KG1 (cell line): ENCODE measurements at regions not wholly inside any gene's neighbourhood (a gene's known extent, or its start where the extent isn't known, plus 50 kb on each side); places are given as distances from the start of the nearest gene placed in this dataset.
"Not testable (repeated sequence)": the region's sequence is repeated elsewhere in the genome, so short reads cannot be mapped to it uniquely, and the experiment has no call there.

Experiments used
- DNase-seq: peaks from one replicate; lab custom pipeline; 2025; lab: John Stamatoyannopoulos, UW

DNA sequence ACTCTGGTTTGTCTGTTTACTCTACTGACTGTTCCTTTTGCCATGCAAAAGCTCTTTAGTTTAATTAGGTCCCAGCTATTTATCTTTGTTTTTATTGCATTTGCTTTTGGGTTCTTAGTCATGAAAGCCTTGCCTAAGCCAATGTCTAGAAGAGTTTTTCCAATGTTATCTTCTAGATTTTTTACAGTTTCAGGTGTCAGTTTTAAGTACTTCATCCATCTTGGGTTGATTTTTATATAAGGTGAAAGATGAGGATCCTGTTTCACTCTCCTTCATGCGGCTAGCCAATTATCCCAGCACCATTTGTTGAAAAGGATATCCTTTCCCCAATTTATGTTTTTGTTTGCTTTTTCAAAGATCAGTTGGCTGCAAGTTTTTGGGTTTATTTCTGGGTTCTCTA lies 1100.5 kb upstream of the ALCAM start:
- DNase-seq = not testable (repeated sequence)

DNA sequence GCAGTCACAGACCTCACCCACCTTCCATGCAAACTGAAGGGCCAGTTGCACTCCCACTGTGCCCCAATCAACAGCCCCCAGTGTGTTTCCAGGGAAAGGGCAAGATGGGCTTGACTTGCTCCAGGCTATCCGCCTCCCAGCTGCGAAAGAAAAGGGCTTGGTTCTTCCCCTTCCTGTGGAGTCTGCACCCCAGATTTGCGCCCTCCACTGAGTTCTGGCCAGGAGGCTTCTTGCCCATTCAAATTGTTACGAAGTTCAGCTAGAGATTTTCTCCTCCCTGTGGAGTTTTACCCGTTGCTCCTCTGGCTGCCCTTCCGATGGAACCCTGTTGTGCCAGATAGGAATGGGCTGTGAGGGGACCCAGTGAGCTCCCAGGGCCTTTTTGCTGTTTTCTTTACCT lies 1096.9 kb upstream of the ALCAM start:
- DNase-seq = no peak

DNA sequence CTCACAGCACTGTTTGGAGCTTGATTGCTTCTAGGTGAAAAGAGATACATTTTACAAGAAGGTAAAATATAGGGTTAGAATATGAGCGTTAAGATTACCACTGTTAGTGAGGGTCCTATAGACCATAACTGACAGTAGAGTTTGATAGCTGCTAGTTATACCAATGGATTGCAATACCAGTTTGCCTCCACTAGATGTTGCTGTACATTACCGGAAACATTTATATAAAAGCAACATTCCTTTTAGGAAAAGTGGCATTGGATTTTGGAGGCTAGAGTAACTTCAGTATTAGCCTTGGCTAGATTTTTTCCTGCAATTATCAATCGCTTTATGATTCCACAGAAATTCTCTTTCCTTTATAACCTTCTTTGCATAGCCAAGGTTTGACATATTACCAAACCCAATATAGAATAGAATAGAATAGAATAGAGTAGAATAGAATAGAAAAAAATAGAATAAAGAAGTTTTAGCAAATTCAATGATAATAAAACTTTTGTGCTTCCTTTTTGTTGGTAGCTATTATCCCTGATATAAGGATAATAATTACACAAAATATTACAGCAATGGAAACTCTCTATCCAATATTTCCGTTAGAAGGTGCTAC lies 1093.6 kb upstream of the ALCAM start:
- DNase-seq = no peak

DNA sequence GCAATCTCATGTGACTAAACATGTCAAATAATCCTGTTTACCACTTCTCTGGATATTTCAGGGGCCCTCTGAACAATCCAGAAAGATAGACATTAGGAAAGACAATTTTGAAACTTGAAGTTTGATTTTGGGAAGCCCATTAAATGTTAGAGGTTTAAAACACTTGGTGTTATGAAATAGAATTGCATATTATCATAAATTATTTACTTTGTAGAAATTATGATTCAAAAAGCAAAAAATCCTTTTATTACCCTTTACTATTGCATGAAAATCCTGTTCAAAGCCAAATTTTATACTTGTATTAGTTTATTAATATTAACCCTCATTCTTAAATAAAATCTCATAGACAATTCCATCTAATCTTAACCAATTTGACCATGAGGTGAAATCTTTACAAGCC lies 1091.5 kb upstream of the ALCAM start:
- DNase-seq = no peak

- no peak for DNase-seq
These were observed 1087.1 kb upstream of the ALCAM start for GRCh38 chr3:104279617-104280016.

DNA sequence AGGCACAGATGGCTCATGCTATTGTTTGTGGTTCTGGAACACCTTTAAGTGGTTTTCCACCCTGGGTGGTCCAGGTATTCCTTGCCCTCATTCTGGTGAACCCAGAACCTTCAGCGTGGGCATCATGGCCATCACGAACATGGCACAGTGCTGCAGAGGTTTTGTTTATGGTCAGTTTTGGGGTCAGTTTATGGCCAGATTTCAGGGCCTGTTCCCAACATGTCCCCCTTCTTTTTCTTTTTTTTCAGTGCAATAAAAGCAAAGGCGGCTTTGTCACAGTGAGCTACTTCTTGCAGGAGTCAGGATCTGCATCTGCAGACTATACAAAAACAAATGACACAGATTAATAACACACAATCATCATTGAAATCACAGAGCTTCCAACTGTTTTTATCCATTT lies 1085.0 kb upstream of the ALCAM start:
- no peak for DNase-seq

DNA sequence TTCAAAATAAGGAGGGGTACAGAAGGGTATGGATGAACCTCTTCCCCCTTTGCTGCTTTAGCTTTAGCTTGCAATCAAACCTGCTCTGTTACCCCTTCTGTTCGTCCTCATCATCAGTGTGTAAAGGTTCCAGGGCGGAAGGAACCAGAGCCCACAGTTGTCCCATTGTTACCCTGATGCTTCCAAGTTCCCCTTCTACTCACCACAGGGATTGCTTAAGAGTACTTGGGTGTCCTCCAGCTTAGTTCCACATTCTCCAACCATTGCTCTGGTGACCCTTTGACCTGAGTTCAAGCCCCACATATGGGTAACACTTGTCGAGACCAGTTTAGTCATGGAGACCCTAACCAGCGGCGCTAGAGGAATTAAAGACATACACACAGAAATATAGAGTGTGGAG lies 1080.1 kb upstream of the ALCAM start:
- no peak for DNase-seq

- no peak for DNase-seq
These were observed 1075.3 kb upstream of the ALCAM start for GRCh38 chr3:104291437-104291851.

DNA sequence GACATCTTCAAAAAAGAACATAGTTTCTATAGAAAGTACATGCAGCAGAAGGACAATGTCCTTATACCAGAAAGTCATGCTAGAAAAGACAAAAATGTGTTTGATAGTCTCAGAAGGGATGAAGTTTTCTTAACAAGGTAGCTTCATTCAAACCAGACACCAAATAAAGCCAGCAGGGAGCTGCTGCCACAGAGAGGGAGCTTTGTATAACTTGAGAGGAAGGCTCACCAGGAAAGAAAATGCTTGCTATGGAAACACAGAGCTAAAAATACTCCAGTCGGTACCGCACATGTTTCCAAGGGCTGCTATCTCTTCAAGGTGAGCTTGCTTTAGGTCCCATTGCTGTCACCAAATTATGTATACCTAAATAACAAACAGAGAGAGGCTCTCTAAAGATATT lies 1074.8 kb upstream of the ALCAM start:
- DNase-seq = no peak

- DNase-seq = no peak
These were observed 1069.1 kb upstream of the ALCAM start for GRCh38 chr3:104297617-104298016.

GRCh38 chr3:104298662-104299061 lies 1068.0 kb upstream of the ALCAM start:
- no peak for DNase-seq

- DNase-seq = no peak
These were observed 1050.6 kb upstream of the ALCAM start for GRCh38 chr3:104316118-104316517.

DNA sequence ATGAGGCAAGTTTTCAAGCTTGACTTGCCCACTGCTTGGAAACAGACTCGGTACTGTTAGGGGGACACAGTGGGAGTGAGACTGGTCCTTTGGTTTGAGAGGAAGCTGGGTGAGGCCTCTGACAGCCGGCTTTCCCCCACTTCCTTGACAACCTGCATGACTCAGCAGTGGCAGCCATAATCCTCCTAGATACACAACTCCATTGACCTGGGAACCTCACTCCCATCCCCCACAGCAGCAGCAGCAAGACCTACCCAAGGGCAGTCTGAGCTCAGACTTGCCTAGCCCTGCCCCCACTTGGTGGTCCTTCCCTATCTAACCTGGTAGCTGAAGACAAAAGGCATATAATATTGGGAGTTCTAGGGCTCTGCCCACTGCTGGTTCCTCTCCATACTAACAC lies 1043.5 kb upstream of the ALCAM start:
- DNase-seq = no peak

DNA sequence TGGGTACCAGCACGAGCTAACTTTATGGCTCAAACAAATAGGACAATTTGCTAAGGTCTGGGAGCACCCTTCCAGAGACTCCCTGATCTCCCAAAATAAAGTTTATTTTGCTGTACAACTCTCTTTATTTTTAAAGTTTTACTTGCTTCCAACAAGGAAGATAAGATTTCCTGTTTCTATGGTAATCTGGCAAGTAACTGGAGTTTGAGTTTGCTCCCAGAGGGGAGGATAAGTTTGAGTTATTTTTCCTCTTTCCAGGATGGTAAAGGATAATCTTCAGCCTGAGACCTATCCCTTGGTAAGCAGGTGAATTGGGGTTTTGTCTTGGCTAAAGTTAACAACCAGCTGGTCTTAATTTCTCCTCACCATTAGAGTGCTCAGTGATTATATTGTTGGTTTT lies 1019.4 kb upstream of the ALCAM start:
- no peak for DNase-seq

- DNase-seq = no peak
These were observed 1016.9 kb upstream of the ALCAM start for GRCh38 chr3:104349836-104350235.

GRCh38 chr3:104353951-104354350 lies 1012.8 kb upstream of the ALCAM start:
- DNase-seq = no peak

DNA sequence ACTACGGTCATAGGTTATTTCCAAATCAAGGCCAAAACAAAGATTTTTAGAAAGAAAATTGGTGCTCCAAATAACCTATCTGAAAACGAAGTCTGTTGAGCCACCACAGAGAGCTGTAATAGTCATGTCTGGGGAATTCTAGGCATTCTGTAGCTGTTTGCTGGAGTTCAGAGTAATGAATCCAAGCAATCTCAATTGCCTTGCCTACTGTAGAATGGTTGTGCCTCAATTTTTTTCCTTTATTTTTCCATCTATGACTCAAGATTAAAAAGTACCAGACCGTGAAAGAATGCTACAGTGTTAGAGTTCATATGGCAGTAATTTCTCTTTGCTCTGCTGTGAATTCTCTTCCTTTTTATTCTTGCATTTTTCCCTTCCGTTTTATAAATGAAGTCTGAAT lies 1007.2 kb upstream of the ALCAM start:
- no peak for DNase-seq

DNA sequence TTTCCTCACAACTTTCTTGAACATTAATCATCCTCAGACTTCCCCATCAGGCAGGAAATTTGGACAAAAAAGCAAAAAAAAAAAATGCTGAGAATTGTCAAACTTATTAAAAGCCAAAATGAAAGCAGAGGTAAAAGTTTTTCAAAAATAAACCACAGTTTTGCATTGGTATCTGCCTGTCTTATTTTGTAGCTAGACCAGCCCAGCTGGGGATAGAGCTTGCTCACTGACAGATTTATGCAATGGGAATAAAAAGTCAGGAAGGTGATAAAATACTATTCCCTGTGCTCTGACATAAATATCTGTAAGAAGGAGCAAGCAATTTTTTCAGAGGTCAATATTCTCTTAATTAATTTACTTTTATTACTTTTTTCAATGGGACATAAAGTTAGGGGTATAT lies 1006.7 kb upstream of the ALCAM start:
- DNase-seq = no peak

- not testable (repeated sequence) for DNase-seq
These were observed 1005.0 kb upstream of the ALCAM start for GRCh38 chr3:104361748-104362147.

DNA sequence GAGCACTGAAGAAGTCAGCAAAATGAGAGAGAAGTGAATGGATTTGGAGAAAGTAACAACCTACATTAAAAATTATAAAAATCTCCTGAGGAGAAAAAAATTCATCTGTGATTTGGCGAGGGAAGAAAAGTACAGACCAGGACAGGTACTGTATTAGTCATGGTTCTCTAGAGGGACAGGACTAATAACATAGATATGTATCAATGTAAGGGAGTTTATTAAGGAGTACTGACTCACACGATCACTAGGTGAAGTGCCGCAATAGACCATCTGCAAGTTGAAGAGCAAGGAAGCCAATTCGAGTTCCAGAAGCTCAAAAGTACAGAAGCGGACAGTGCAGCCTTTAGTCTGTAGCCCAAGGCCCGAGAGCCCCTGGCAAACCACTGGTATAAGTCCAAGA lies 1004.4 kb upstream of the ALCAM start:
- no peak for DNase-seq

DNA sequence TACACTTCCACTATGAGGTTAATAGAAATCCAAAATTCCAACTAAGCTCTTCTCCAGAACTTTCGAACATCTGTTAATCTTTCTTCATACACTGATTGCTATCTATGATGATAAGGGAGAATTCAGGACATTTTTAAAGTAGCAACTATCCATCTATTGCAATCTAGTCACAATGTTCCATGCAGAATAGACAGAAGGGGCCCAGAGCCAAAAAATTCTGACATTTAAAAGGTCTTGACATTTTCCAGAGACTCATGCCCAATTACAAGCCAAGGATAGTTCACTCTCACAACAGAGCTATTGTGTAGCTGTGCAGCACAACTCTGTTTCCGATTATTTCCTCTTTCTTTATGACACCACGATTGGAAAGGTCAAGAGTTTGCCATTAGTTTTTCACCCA lies 999.7 kb upstream of the ALCAM start:
- DNase-seq = no peak

DNA sequence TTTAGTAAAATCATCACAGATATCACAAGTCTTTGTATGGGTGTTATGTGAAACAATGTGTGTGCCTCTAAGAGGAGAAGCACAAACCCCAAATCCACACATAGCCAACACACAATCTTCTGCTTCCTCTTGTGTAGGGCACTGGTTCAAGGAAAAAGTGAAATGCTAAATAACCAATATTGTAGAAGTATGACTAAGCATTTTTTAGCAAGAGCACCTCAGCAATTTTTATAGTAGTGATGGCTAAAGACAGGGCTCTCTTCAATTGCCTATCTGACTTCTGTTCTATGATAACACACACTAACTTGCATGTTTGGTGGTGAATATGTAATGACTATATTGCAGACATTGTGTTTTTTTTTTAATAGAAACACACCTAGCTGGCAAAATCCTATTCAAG lies 997.9 kb upstream of the ALCAM start:
- no peak for DNase-seq

DNA sequence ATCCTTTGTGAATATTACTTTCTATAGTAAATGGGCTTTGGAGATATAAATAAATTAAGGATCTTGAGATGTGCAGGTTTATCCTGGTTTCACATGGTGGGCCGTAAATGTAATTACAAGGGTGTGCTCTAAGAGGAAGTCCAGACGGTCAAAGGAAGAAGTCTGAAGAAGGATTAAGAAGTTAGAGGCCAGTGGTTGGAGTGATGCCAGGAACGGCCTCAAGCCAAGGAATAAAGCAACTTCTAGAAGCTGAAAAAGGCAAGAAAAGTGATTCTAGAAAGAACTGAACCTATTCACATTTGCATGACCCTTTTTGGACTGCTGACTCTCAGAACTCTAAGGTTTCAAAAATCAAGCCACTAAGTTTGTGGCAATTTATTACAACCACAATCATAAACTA lies 981.3 kb upstream of the ALCAM start:
- no peak for DNase-seq

DNA sequence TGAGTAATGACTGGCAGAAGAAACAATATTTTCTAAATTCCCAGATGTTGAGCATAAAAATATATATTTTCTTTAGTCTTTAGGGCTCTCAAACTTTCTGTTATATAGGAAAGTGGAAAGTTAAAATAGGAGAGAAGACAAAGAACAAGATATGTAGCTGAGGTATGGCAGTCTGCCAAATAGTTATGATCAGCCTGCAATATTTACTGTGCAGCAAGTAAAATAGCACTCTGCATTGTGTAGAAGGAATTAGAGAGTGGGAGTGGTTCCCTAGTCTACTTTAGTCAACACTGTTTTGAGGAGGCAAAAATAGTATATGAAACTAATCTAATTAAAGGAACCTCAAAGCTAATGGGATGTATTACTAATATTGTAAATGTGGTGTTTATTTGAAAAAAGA lies 978.1 kb upstream of the ALCAM start:
- no peak for DNase-seq

DNA sequence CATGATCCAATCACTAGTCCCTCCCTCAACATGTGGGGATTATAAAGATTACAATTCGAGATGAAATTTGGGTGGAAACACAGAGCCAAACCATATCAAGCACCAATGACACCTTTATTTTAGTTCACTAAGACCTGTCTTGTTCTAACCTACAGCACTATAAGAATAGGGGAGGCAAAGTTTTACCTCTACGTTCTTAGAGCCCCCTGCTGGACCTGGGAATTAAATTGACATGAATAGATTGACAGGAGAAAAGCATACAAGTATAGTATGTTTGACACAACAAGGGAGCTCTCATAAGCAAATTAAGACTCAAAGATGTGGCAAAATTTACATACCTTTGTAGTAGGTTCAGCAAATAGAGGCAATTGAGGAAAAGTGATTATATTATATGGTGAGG lies 974.4 kb upstream of the ALCAM start:
- DNase-seq = no peak
